CD8-positive, alpha-beta memory T cell (primary cell): ENCODE measurements at regions not wholly inside any gene's neighbourhood (a gene's known extent, or its start where the extent isn't known, plus 50 kb on each side); places are given as distances from the start of the nearest gene placed in this dataset.

Experiments
- CTCF ChIA-PET: fragments of 350-600 bp; sonication (Branson Sonifier 250); formaldehyde crosslinking; loops from one replicate; lab custom pipeline; 2021; ENCODE audit warnings: antibody characterized with exemption; lab: Charles Lee
- POLR2A ChIA-PET: fragments of 350-600 bp; sonication (Branson Sonifier 250); formaldehyde crosslinking; loops from one replicate; lab custom pipeline; 2021; ENCODE audit warnings: antibody characterized with exemption; lab: Charles Lee
- DNase-seq, 5 donors: peaks; one replicate each; pipeline versions ENCODE4 v3.0.0 to v3.0.0-alpha.2; 2020 to 2022; ENCODE audit warnings: mixed read lengths in 1 of 5
- H3K27ac ChIP-seq: one replicate; pipeline ENCODE4 v1.7.0; 2013; ENCODE audit warnings: low read depth, mild to moderate bottlenecking, low read length, moderate library complexity
- H3K27me3 ChIP-seq: 2 replicates; pipeline ENCODE4 v1.7.0; 2013; ENCODE audit warnings: low read length, mild to moderate bottlenecking; ENCODE audit not compliant: insufficient read depth, poor library complexity, severe bottlenecking
- H3K36me3 ChIP-seq: 2 replicates; pipeline ENCODE4 v1.7.0; 2013; ENCODE audit warnings: mild to moderate bottlenecking, low read length, moderate library complexity; ENCODE audit not compliant: insufficient read depth
- H3K4me1 ChIP-seq: 2 replicates; pipeline ENCODE4 v1.7.0; 2013; ENCODE audit warnings: mild to moderate bottlenecking, low read length, moderate library complexity; ENCODE audit not compliant: insufficient read depth
- H3K4me3 ChIP-seq: 2 replicates; pipeline ENCODE4 v1.7.0; 2013; ENCODE audit warnings: mild to moderate bottlenecking, low read length
- H3K9me3 ChIP-seq: 2 replicates; pipeline ENCODE4 v1.7.0; 2013; ENCODE audit warnings: mild to moderate bottlenecking, low read length
- H3K27ac Mint-ChIP-seq, 8 donors: one replicate each; pipeline ENCODE4 v1.8.0; 2020 to 2021; ENCODE audit warnings: mixed read lengths in 8 of 8, mild to moderate bottlenecking in 6 of 8, inconsistent platforms in 3 of 8, moderate library complexity in 3 of 8
- H3K27me3 Mint-ChIP-seq, 2 donors: one replicate each; pipeline ENCODE4 v1.8.0; 2020 to 2021; ENCODE audit warnings: mixed read lengths in 2 of 2, mild to moderate bottlenecking in 1 of 2, moderate library complexity in 1 of 2
- H3K36me3 Mint-ChIP-seq, 3 donors: one replicate each; pipeline ENCODE4 v1.8.0; 2020 to 2021; ENCODE audit warnings: mixed read lengths in 3 of 3, inconsistent platforms in 1 of 3, mild to moderate bottlenecking in 1 of 3
- H3K4me1 Mint-ChIP-seq, 3 donors: one replicate each; pipeline ENCODE4 v1.8.0; 2020 to 2021; ENCODE audit warnings: mixed read lengths in 3 of 3, inconsistent platforms in 1 of 3, mild to moderate bottlenecking in 1 of 3
- H3K4me3 Mint-ChIP-seq, 7 donors: one replicate each; pipeline ENCODE4 v1.8.0; 2020 to 2021; ENCODE audit warnings: mixed read lengths in 7 of 7, mild to moderate bottlenecking in 6 of 7, moderate library complexity in 4 of 7, inconsistent platforms in 2 of 7
- H3K9me3 Mint-ChIP-seq, 5 donors: one replicate each; pipeline ENCODE4 v1.8.0; 2020 to 2022; ENCODE audit warnings: mixed read lengths in 5 of 5, mild to moderate bottlenecking in 3 of 5, moderate library complexity in 2 of 5, inconsistent platforms in 1 of 5

GRCh38 chr3:73765878-73766545 lies 141.3 kb upstream of the PDZRN3 start:
- Mint-ChIP-seq H3K9me3 (peaks cover 2 to 10% (median 7%) of the 10 kb centered on the region in 5 donors), H3K4me3 (no peak overlapping the region), H3K27ac (no peak overlapping the region), H3K27me3 (no peaks in the 10 kb centered on the region), H3K4me1 (no peaks in the 10 kb centered on the region), H3K36me3 (no peaks in the 10 kb centered on the region)
- Histone ChIP-seq H3K9me3 (no peaks in the 10 kb centered on the region), H3K27ac (no peak overlapping the region), H3K4me1 (no peaks in the 10 kb centered on the region), H3K27me3 (no peaks in the 10 kb centered on the region), H3K4me3 (no peak overlapping the region), H3K36me3 (no peaks in the 10 kb centered on the region)
- ChIA-PET CTCF (no interaction called here), POLR2A (no interaction called here)
- DNase-seq: no peak

DNA sequence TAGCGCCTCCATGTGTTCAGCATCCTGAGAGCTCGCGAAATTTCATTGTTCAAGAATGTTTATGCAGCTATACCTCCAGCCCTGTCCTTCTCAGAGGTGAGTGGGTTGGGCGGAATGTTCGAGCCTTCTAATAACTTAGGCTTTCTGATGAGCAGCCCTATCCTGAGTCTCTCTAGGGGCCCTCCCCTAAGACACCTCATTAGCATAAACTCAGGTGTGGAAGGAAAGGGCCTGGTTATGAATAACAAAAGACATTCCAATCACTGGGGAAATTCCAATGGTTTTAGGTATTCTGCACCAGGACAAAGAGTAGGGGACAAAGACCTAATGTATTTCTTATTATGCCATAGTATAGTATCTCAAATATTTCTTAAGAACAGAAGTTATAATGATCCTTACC lies 138.1 kb upstream of the PDZRN3 start:
- Histone ChIP-seq H3K9me3 (no peaks in the 10 kb centered on the region), H3K27ac (no peak overlapping the region), H3K4me1 (no peaks in the 10 kb centered on the region), H3K36me3 (no peaks in the 10 kb centered on the region), H3K4me3 (no peak overlapping the region), H3K27me3 (no peaks in the 10 kb centered on the region)
- Mint-ChIP-seq H3K4me3 (no peak overlapping the region), H3K36me3 (no peaks in the 10 kb centered on the region), H3K27ac (no peak overlapping the region), H3K27me3 (peaks cover 0 to 2% of the 10 kb centered on the region in 2 donors), H3K4me1 (no peaks in the 10 kb centered on the region), H3K9me3 (peaks cover 0 to 12% (median 3%) of the 10 kb centered on the region in 5 donors)
- ChIA-PET POLR2A (no interaction called here), CTCF (no interaction called here)
- DNase-seq: no peak

DNA sequence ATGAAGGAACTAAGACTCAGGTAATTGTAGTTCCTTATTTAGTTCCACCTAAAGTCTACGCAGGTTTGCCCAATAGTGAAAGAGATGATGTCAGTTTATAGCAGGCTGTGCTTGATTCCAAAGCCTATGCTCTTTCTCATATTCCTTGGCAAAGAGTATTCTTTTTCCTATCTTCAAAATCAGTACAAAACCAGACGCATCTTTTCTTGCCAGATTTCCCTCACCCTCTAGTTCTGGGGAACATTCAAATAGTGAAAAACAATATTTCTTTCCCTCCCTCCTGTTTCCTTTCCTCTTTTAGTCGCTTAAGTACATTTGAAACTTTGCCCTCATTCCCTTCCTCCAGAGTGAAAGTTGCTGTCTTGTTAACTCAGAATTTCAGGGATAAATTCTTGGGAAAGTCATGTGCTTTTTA lies 134.6 kb upstream of the PDZRN3 start:
- Histone ChIP-seq H3K9me3 (no peaks in the 10 kb centered on the region), H3K4me1 (no peaks in the 10 kb centered on the region), H3K27me3 (no peaks in the 10 kb centered on the region), H3K27ac (no peak overlapping the region), H3K36me3 (no peaks in the 10 kb centered on the region), H3K4me3 (no peak overlapping the region)
- peaks cover 0 to 6% (median 5%) of the 10 kb centered on the region in 5 donors for H3K9me3 Mint-ChIP-seq
- no peak overlapping the region for H3K27ac Mint-ChIP-seq
- peaks cover 0 to 2% of the 10 kb centered on the region in 2 donors for H3K27me3 Mint-ChIP-seq
- no peaks in the 10 kb centered on the region for H3K4me1 Mint-ChIP-seq
- CTCF ChIA-PET: no interaction called here
- DNase-seq: no peak
- POLR2A ChIA-PET: no interaction called here
- no peaks in the 10 kb centered on the region for H3K36me3 Mint-ChIP-seq
- H3K4me3 Mint-ChIP-seq: no peak overlapping the region

DNA sequence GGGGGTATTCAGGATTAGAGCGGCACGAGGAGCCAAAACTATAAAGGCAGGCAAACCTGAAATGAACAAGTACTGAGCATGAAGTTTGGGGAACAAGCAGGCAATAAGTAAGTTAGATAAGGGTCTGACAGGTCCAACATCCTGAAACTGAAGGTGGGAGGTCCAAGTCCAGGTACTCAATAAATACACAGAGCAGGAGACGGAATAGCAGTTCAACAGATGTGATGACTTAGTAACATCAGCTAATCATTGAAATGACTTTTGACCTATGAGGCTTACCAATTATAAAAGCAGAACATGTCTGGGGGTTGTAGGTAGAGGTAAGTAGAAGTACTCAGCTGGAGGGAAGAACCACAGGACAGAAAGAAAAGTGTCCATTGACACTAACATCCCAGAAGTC lies 132.8 kb upstream of the PDZRN3 start:
- H3K27me3 Mint-ChIP-seq: peaks cover 0 to 2% of the 10 kb centered on the region in 2 donors
- no peak overlapping the region for H3K4me3 Mint-ChIP-seq
- H3K36me3 Mint-ChIP-seq: no peaks in the 10 kb centered on the region

DNA sequence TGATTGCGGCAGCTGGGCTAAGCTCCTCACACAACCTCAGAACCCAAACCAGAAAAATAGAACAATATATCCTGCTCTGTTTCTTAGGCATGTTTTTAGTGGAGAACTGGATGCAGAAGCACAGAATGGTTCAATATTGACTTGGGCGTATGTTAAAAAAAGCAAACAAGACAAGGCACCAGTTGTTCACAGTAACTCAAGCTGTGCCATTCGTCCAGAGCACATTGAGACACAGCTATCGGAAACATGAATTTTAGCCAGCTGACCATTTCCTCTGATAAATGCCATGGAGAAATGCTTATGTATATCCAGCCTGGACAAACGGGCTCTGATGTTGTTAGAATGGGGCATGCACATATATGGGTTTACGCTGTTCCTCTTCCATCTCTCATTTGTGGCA lies 129.2 kb upstream of the PDZRN3 start:
- H3K27me3 Mint-ChIP-seq: no peaks in the 10 kb centered on the region
- no peaks in the 10 kb centered on the region for H3K4me1 Mint-ChIP-seq
- H3K36me3 Mint-ChIP-seq: no peaks in the 10 kb centered on the region
- no peaks in the 10 kb centered on the region for H3K9me3 ChIP-seq
- H3K27me3 ChIP-seq: no peaks in the 10 kb centered on the region
- H3K27ac Mint-ChIP-seq: no peak overlapping the region
- H3K36me3 ChIP-seq: no peaks in the 10 kb centered on the region
- POLR2A ChIA-PET: no interaction called here
- CTCF ChIA-PET: no interaction called here
- no peak overlapping the region for H3K4me3 Mint-ChIP-seq
- H3K4me3 ChIP-seq: no peak overlapping the region
- no peak for DNase-seq
- H3K4me1 ChIP-seq: no peaks in the 10 kb centered on the region
- H3K9me3 Mint-ChIP-seq: peaks cover 0 to 5% (median 3%) of the 10 kb centered on the region in 5 donors
- H3K27ac ChIP-seq: no peak overlapping the region

More for the DNA sequence above, 132.8 kb upstream of the PDZRN3 start:
- Histone ChIP-seq H3K27ac (no peak overlapping the region), H3K36me3 (no peaks in the 10 kb centered on the region), H3K27me3 (no peaks in the 10 kb centered on the region), H3K9me3 (no peaks in the 10 kb centered on the region), H3K4me1 (no peaks in the 10 kb centered on the region), H3K4me3 (no peak overlapping the region)
- CTCF ChIA-PET: no interaction called here
- POLR2A ChIA-PET: no interaction called here
- Mint-ChIP-seq H3K27ac (no peak overlapping the region), H3K9me3 (peaks cover 0 to 7% (median 3%) of the 10 kb centered on the region in 5 donors), H3K4me1 (no peaks in the 10 kb centered on the region)
- no peak for DNase-seq

DNA sequence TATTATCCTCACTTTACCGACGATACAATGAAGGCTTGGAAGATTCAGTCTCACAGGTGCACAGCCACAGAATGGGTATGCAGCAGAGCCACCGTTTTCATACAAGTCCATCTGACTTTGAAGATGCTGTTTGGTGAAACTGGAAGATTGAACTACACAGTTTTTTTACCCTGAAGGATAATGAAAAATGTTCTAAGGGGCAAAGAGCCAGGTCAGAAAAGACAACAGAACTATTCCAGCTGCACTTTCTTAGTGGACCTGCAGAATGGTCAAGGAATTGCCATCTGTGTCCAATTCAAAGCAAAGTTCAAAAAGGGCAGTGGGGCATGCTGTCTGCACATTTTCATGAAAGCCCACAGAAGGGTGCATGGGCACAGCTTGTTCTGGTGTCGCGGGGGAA lies 127.6 kb upstream of the PDZRN3 start:
- Histone ChIP-seq H3K27me3 (no peaks in the 10 kb centered on the region), H3K36me3 (no peaks in the 10 kb centered on the region), H3K9me3 (no peaks in the 10 kb centered on the region), H3K27ac (no peak overlapping the region), H3K4me3 (no peak overlapping the region), H3K4me1 (no peaks in the 10 kb centered on the region)
- Mint-ChIP-seq H3K4me3 (no peak overlapping the region), H3K27me3 (no peaks in the 10 kb centered on the region), H3K9me3 (peaks cover 0 to 9% (median 5%) of the 10 kb centered on the region in 5 donors), H3K36me3 (no peaks in the 10 kb centered on the region), H3K4me1 (no peaks in the 10 kb centered on the region), H3K27ac (no peak overlapping the region)
- POLR2A ChIA-PET: no interaction called here
- DNase-seq: no peak
- CTCF ChIA-PET: no interaction called here

DNA sequence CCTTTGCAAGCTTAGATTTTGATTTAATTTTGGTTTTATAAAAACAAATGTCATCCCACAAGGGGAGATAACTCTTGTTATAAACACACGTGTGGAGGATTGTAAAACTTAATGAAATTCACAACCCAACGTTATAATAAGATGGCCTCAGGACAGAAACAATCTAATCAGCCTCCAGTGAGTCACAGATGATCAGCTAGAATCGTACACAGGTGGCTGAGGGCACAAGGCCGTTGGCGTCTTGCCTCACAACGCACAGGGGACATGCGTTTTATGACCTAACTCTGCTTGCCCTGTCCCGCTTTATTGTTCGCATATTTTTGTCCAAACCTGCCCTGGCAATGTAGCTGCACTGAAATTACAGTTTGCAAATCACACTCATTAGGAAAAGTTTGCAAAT lies 121.9 kb upstream of the PDZRN3 start:
- Mint-ChIP-seq H3K27ac (no peak overlapping the region), H3K9me3 (peaks cover 0 to 10% (median 4%) of the 10 kb centered on the region in 5 donors), H3K4me1 (no peaks in the 10 kb centered on the region), H3K27me3 (no peaks in the 10 kb centered on the region), H3K4me3 (no peak overlapping the region), H3K36me3 (no peaks in the 10 kb centered on the region)
- H3K27ac ChIP-seq: no peak overlapping the region
- no peaks in the 10 kb centered on the region for H3K9me3 ChIP-seq
- POLR2A ChIA-PET: no interaction called here
- H3K27me3 ChIP-seq: no peaks in the 10 kb centered on the region
- no peaks in the 10 kb centered on the region for H3K36me3 ChIP-seq
- no peaks in the 10 kb centered on the region for H3K4me1 ChIP-seq
- CTCF ChIA-PET: no interaction called here
- no peak overlapping the region for H3K4me3 ChIP-seq
- DNase-seq: no peak

- ChIA-PET CTCF (no interaction called here), POLR2A (no interaction called here)
- no peaks in the 10 kb centered on the region for H3K36me3 ChIP-seq
- H3K36me3 Mint-ChIP-seq: no peaks in the 10 kb centered on the region
- H3K4me1 Mint-ChIP-seq: no peaks in the 10 kb centered on the region
- no peak overlapping the region for H3K4me3 Mint-ChIP-seq
- H3K9me3 ChIP-seq: no peaks in the 10 kb centered on the region
- H3K27ac ChIP-seq: no peak overlapping the region
- peaks cover 0 to 10% (median 4%) of the 10 kb centered on the region in 5 donors for H3K9me3 Mint-ChIP-seq
- H3K27me3 Mint-ChIP-seq: peaks cover 0 to 1% of the 10 kb centered on the region in 2 donors
- no peak for DNase-seq
- H3K27ac Mint-ChIP-seq: no peak overlapping the region
- H3K27me3 ChIP-seq: no peaks in the 10 kb centered on the region
- no peaks in the 10 kb centered on the region for H3K4me1 ChIP-seq
- no peak overlapping the region for H3K4me3 ChIP-seq
Observed at GRCh38 chr3:73745526-73746191, 120.9 kb upstream of the PDZRN3 start.
